Dendritic cell treated with granulocyte-macrophage colony-stimulating factor and Interleukin-4, amounts not matched to agents 40 ng/mL and 50 ng/mL, for 4 days (primary cell): ENCODE measurements at regions not wholly inside any gene's neighbourhood (a gene's known extent, or its start where the extent isn't known, plus 50 kb on each side); places are given as distances from the start of the nearest gene placed in this dataset.

Source experiments
- H3K27ac Mint-ChIP-seq: one replicate; pipeline ENCODE4 v1.8.0; 2022; ENCODE audit warnings: mild to moderate bottlenecking, mixed read lengths
- H3K27me3 Mint-ChIP-seq: one replicate; pipeline ENCODE4 v1.8.0; 2022; ENCODE audit warnings: mild to moderate bottlenecking, mixed read lengths
- H3K36me3 Mint-ChIP-seq: one replicate; pipeline ENCODE4 v1.8.0; 2022; ENCODE audit warnings: low read depth, mixed read lengths
- H3K4me1 Mint-ChIP-seq: one replicate; pipeline ENCODE4 v1.8.0; 2022; ENCODE audit warnings: low read depth, mixed read lengths
- H3K4me3 Mint-ChIP-seq: one replicate; pipeline ENCODE4 v1.8.0; 2022; ENCODE audit warnings: mild to moderate bottlenecking, moderate library complexity, mixed read lengths
- H3K9me3 Mint-ChIP-seq: one replicate; pipeline ENCODE4 v1.8.0; 2022; ENCODE audit warnings: mixed read lengths
- intact Hi-C: fragments of 100-400 bp; cut with micrococcal nuclease; formaldehyde crosslinking; loops from one replicate; pipeline ENCODE4 v1.15.0; 2022

DNA sequence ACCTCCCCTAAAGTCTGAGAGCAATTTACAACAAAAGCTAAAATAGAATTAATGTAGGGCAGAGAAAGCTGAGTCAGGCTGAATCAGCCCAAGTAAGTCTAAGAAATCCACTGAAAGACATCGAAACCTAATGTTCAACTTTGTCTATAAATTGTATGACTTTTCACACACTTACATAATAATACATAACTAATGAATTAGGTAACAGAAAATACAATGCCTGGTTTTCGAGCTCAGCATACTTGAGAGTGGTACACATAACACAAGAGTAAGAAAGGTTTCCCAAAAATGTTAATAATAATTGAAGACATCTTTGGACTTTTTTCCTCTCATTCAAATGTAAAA lies 55.3 kb upstream of the VGLL4 start:
- H3K36me3 Mint-ChIP-seq = no peaks in the 10 kb centered on the region
- H3K4me3 Mint-ChIP-seq = no peak overlapping the region
- no peak overlapping the region for H3K27ac Mint-ChIP-seq

DNA sequence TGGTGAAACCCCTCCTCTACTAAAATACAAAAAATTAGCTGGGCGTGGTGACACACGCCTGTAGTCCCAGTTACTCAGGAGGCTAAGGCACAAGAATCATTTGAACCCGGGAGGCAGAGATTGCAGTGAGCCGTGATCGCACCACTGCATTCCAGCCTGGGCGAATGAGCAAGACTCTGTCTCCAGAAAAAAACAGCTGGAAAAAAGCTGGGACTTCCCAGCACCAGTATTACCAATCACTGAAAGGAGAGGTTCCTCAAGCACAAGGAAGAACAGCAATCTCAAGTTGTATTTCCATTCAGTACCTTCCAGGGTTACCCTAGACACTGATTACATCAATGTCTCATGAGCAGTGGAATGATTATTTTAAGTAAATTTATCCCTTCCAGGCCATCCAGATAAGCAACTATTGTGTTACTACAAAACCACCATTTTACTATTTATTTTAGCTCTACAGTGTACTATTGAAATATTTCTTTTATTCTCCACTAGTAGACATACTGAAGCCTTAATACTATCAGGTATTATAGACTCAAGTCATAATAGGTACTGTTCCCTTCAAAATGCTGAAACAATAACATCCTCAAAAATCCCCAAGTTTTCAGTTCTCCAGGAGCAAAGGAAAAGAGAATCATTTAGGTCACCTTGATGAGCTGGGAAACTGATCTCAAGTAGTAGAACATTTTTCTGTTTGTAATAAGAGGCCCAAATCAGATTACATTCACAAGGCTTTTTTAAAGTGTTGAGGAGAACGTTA lies 54.8 kb upstream of the VGLL4 start:
- Mint-ChIP-seq H3K36me3 (no peaks in the 10 kb centered on the region), H3K9me3 (no peaks in the 10 kb centered on the region)
- intact Hi-C loops = no loop called here

More for the DNA sequence above, 55.3 kb upstream of the VGLL4 start:
- Mint-ChIP-seq H3K27me3 (no peaks in the 10 kb centered on the region), H3K9me3 (no peaks in the 10 kb centered on the region), H3K4me1 (no peaks in the 10 kb centered on the region)
- intact Hi-C loops = no loop called here

DNA sequence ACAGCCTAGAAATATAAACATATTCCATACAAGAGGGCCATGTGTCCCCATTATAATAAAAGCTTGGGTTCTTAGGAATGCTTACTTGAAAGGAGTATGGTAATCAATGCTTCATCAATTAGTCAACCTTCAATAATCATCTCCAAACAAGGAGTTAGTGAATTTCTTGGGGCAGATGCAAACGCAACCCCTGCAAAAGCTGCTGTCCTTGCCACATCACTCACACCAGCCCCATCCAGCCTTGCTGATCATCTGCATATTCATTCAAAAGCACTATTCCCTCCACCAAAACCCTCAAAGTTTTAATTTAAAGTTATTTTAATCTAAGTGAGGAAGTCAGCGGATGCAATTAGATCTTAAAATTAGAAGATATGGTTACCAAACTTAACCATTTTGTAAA lies 54.0 kb upstream of the VGLL4 start:
- H3K4me3 Mint-ChIP-seq = no peak overlapping the region
- H3K4me1 Mint-ChIP-seq = peaks cover 1% of the 10 kb centered on the region
- no peaks in the 10 kb centered on the region for H3K27me3 Mint-ChIP-seq
- H3K9me3 Mint-ChIP-seq = no peaks in the 10 kb centered on the region
- no peak overlapping the region for H3K27ac Mint-ChIP-seq
- intact Hi-C loops = no loop called here
- no peaks in the 10 kb centered on the region for H3K36me3 Mint-ChIP-seq

More for the DNA sequence above, 54.8 kb upstream of the VGLL4 start:
- H3K4me3 Mint-ChIP-seq = no peak overlapping the region
- H3K4me1 Mint-ChIP-seq = no peaks in the 10 kb centered on the region
- no peaks in the 10 kb centered on the region for H3K27me3 Mint-ChIP-seq
- H3K27ac Mint-ChIP-seq = no peak overlapping the region

DNA sequence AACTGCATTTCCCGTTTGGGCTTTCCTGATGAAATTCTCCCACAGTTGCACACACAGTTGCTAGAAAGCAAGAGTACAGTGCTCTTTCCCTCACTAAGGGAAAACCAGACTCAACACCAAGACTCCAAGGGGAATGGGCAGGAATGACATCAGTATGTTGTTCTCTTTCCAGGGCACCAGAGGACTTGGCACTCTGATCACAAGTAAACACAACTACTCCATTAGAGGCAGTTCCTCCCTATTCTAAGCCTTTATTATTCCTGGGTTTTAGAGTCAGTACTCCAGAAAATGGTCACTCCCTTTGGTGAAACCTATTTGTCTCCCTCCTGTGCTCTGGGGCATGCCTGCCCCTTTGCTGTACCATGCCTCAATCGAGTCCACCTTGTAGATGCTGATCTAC lies 52.3 kb upstream of the VGLL4 start:
- Mint-ChIP-seq H3K27ac (no peak overlapping the region), H3K4me1 (peaks cover 6% of the 10 kb centered on the region), H3K27me3 (no peaks in the 10 kb centered on the region), H3K4me3 (no peak overlapping the region), H3K9me3 (no peaks in the 10 kb centered on the region), H3K36me3 (no peaks in the 10 kb centered on the region)
- intact Hi-C loops = no loop called here
